Suprapubic skin (tissue), 3 donors: ENCODE measurements at regions not wholly inside any gene's neighbourhood (a gene's known extent, or its start where the extent isn't known, plus 50 kb on each side); places are given as distances from the start of the nearest gene placed in this dataset.

Experiments
- EP300 ChIP-seq: sonication (generic); formaldehyde crosslinking; IDR thresholded peaks from one replicate; pipeline ENCODE4 v1.6.1; 2017; ENCODE audit warnings: antibody characterized with exemption
- POLR2A ChIP-seq, 2 donors: fragments of 450-650 bp; IDR thresholded peaks; one replicate each; pipeline ENCODE4 v1.6.1; 2017; ENCODE audit warnings: antibody characterized with exemption in 2 of 2, mild to moderate bottlenecking in 2 of 2, moderate library complexity in 2 of 2
- TF ChIP-seq, protein P1 (sequence below), 2 donors: fragments of 200-600 bp in 1 of 2; fragments of 450-650 bp in 1 of 2; sonication (generic) in 1 of 2; IDR thresholded peaks; one replicate each; pipeline ENCODE4 v1.5.1; 2016 to 2019; ENCODE audit warnings: antibody characterized with exemption in 2 of 2, mild to moderate bottlenecking in 1 of 2, moderate library complexity in 1 of 2

DNA sequence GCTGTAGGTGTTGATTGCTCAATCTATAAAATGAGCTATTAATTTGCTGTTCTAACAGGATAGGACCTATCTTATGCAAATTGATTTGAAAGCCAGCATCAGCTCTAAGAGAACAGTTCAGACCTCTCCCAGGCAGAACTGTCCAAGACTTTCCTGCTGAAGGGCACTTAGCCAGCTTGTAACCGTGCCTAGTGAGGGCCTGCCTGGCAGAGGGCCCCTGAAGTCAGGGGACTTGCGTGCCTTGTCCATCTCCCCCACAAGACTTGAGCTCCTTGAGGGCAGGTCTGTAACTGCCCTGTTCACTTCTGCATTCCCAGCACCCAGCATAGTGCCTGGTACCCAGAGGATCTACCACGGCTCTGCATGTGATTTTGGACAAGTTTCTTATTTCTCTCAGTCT lies 293.4 kb downstream of the CDK5RAP2 start:
- TF ChIP-seq, protein P1, sequence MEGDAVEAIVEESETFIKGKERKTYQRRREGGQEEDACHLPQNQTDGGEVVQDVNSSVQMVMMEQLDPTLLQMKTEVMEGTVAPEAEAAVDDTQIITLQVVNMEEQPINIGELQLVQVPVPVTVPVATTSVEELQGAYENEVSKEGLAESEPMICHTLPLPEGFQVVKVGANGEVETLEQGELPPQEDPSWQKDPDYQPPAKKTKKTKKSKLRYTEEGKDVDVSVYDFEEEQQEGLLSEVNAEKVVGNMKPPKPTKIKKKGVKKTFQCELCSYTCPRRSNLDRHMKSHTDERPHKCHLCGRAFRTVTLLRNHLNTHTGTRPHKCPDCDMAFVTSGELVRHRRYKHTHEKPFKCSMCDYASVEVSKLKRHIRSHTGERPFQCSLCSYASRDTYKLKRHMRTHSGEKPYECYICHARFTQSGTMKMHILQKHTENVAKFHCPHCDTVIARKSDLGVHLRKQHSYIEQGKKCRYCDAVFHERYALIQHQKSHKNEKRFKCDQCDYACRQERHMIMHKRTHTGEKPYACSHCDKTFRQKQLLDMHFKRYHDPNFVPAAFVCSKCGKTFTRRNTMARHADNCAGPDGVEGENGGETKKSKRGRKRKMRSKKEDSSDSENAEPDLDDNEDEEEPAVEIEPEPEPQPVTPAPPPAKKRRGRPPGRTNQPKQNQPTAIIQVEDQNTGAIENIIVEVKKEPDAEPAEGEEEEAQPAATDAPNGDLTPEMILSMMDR (IDR thresholded peaks at IDR 0.05): no peak
- TF ChIP-seq EP300: no peak
- no peak for TF ChIP-seq POLR2A (IDR thresholded peaks at IDR 0.05)
